Skeletal muscle cell (primary cell): ENCODE measurements at regions not wholly inside any gene's neighbourhood (a gene's known extent, or its start where the extent isn't known, plus 50 kb on each side); places are given as distances from the start of the nearest gene placed in this dataset.
"Not testable (repeated sequence)": the region's sequence is repeated elsewhere in the genome, so short reads cannot be mapped to it uniquely, and the experiment has no call there.

Experiments used
- DNase-seq: peaks from one replicate; pipeline ENCODE4 v3.0.0-alpha.2; 2010; ENCODE audit warnings: low read depth
- H3K4me3 ChIP-seq: 2 replicates; pipeline ENCODE4 v1.5.1; 2011; ENCODE audit warnings: low read depth, mild to moderate bottlenecking, control low read depth, low read length, moderate library complexity

GRCh38 chr2:219870041-219870440, 242.6 kb downstream of the SLC4A3 start:
- DNase-seq = no peak
- no peak overlapping the region for H3K4me3 ChIP-seq

GRCh38 chr2:219871351-219871750, 243.9 kb downstream of the SLC4A3 start:
- no peak overlapping the region for H3K4me3 ChIP-seq
- DNase-seq = no peak

GRCh38 chr2:219875036-219875435, 247.6 kb downstream of the SLC4A3 start:
- no peak for DNase-seq

GRCh38 chr2:219875986-219876385, 248.6 kb downstream of the SLC4A3 start:
- H3K4me3 ChIP-seq, DNase-seq: not testable (repeated sequence)

More at GRCh38 chr2:219875036-219875435, 247.6 kb downstream of the SLC4A3 start:
- no peak overlapping the region for H3K4me3 ChIP-seq

GRCh38 chr2:219876931-219877330, 249.5 kb downstream of the SLC4A3 start:
- no peak overlapping the region for H3K4me3 ChIP-seq
- no peak for DNase-seq

GRCh38 chr2:219877728-219878127, 250.3 kb downstream of the SLC4A3 start:
- H3K4me3 ChIP-seq = no peak overlapping the region
- no peak for DNase-seq

DNA sequence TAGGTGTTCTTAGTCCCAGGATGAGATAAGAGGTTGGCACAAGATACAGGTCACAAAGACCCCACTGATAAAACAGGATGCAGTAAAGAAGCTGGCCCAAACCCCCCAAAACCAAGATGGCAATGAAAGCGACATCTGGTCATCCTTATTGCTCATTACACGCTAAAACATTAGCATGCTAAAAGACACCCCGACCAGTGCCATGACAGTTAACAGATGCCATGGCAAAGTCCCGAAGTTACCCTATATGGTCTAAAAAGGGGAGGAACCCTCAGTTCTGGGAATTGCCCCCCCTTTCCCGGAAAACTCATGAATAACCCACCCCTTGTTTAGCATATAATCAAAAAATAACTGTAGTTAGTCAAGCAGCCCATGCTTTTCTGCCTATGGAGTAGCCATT, 251.1 kb downstream of the SLC4A3 start:
- DNase-seq = no peak
- no peak overlapping the region for H3K4me3 ChIP-seq

DNA sequence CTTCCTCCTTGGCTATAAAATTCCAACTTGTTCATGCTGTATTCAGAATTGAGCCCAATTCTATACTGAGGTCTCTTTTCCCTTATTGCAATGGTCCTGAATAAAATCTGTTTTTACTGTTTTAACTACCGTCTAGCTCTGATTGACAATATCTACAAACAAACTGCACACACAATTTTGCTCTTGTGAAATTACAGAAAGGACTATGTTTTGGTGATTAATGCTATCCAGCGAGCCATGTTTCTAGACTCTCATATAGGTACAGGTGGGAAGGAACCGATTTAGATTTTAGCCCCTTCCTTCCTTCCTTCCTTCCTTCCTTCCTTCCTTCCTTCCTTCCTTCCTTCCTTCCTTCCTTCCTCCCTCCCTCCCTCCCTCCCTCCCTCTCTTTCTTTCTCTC, 254.4 kb downstream of the SLC4A3 start:
- no peak overlapping the region for H3K4me3 ChIP-seq
- DNase-seq = no peak

DNA sequence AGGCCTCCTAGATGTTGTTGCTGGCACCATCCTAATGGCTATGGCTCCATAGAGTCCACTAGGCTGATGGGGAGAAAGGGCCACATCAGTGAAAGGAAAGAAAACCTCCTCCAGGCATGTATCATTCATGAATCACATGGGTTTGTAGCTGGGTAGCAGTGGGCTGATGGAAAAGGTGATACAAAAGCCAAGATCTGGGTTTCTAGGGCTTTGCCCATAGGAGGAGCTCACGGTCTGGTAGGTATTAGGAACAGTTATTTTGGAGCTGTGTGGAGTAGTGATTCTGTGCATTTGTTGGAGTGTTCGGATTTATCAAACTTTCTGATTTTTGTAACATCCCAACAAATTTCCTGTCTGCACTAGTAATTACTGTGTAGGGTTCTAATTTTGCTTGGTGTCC, 259.2 kb downstream of the SLC4A3 start:
- H3K4me3 ChIP-seq = no peak overlapping the region
- DNase-seq = no peak

- H3K4me3 ChIP-seq = no peak overlapping the region
- DNase-seq = no peak
Measured at GRCh38 chr2:219887870-219888269, 260.4 kb downstream of the SLC4A3 start.

DNA sequence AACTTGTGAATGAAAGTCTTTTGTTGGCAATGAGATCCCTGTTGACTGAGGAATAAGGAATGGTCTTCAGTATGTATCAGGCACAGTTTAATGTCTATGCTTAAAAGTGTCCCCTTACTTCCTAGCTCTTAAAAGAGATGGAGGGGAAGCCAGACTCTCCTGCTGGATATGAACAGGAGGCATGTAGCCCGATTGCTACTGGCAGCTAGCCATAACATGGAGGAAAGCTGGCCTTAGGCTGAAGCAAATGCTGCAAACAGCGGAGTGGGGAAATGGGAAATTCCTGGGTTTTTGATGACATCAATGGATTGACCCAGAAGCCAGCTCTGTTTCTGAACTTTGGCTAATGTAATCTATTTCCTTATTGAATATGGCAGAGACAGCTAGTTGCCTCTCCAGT, 266.1 kb downstream of the SLC4A3 start:
- no peak overlapping the region for H3K4me3 ChIP-seq
- no peak for DNase-seq

GRCh38 chr2:219897456-219897855, 270.0 kb downstream of the SLC4A3 start:
- H3K4me3 ChIP-seq = no peak overlapping the region
- no peak for DNase-seq

GRCh38 chr2:219901155-219901554, 273.7 kb downstream of the SLC4A3 start:
- no peak overlapping the region for H3K4me3 ChIP-seq
- DNase-seq = no peak

- no peak overlapping the region for H3K4me3 ChIP-seq
- DNase-seq = no peak
Measured at GRCh38 chr2:219902891-219903552, 275.6 kb downstream of the SLC4A3 start.

- no peak overlapping the region for H3K4me3 ChIP-seq
- no peak for DNase-seq
Measured at GRCh38 chr2:219905640-219906039, 278.2 kb downstream of the SLC4A3 start.

- no peak for DNase-seq
- no peak overlapping the region for H3K4me3 ChIP-seq
Measured at GRCh38 chr2:219906114-219907010, 278.9 kb downstream of the SLC4A3 start.

DNA sequence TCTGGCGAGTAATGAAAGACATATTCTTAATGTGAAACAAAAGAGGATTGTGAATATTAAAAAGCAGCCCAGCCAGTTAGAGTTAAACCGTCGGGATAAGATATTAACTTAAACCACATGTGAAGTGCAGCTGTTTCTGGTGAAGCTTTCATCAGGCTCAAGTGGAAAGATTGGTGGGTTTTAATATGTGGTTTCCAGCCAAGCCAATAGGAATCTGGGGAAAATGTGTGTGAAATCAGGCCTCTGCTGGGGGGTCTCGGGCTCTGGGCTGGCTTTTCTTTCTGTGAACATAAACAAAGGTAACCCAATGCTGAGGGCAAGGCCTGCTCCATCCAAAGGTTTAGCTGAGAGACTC, 279.6 kb downstream of the SLC4A3 start:
- DNase-seq = no peak
- no peak overlapping the region for H3K4me3 ChIP-seq

DNA sequence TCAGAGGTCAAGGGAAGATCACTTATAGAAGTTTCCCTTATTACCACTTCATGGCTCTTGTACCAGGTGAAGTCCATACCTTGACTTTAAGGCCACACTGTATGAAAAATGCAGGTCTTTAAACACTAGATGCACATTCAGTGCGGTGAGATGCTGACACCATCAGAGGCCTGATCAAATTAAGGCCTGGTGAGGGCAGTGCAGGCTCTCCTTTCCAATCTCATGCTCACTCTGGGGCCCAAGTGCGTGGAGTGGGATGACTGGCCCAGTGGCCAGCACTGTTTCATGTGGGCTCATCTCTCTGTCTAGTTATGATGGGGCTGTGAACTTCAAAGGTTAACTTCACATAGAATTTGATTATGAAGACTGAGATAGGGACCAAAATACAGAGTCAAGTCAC, 281.1 kb downstream of the SLC4A3 start:
- DNase-seq = no peak
- H3K4me3 ChIP-seq = no peak overlapping the region

DNA sequence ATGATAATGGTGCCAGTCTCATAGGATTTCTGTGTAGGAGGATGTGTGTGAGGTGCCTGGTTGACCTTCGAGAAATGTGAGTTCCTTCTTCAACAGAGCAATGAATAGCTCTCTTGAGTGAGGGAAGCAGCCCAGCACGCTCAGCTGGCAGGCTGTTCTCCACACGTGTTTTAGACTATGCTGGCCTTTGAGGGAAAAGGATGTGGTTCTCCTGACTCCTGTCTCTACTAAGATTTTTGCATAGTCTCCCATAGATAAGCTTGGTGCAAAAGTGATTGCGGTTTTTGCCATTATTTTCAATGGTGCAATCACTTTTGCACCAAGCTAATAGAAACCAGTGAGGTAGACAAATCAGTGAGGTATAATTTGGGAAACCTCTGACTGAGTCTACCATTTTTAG, 284.1 kb downstream of the SLC4A3 start:
- no peak for DNase-seq
- H3K4me3 ChIP-seq = no peak overlapping the region

DNA sequence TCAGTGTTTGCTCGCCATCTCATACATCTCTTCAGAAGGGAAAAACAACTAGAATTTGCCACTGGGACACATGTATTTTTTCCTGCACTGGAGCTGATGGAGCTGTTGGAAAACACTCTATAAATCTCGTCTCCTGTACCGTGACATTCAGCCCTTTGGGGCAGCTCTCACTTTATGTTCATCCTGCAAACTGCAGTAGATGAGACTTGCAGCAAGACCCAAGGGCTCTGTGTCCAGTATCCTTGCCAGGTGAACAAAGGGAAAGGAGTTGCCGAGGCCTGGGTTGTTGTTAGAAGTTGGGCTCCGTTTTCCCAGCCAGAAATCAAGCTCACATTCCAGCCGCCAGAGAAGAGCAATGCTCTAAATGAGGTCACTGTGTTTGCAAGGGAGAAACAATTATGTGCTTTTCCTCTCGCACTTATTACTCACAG, 285.1 kb downstream of the SLC4A3 start:
- no peak overlapping the region for H3K4me3 ChIP-seq
- DNase-seq = no peak

- no peak overlapping the region for H3K4me3 ChIP-seq
- DNase-seq = no peak
Measured at GRCh38 chr2:219914577-219914976, 287.1 kb downstream of the SLC4A3 start.
